ENCODE measurements at regions not wholly inside any gene's neighbourhood (a gene's known extent, or its start where the extent isn't known, plus 50 kb on each side); places are given as distances from the start of the nearest gene placed in this dataset.

DNA sequence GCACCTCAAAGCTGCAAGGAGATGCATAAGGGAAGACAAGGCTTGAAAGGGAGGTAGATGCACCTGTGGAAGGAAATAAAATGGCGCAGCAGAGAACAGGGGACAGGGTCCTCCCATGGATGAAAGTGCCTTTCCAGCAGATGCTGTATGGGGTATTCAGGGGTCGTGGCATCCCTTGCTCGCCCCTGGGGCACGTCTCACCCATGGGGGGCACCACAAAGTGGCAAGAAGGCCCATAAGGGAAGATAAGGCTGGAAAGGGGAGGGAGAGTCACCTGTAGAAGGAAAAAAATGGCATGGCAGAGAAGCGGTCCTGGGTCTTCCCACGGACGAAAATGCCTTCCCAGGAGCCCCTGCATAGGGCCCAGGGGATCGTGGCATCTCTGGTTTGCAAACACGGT lies 265.1 kb downstream of the ALG10 start:
- Histone ChIP-seq H3K27me3 (ENCODE audit: insufficient read depth, low read length, poor library complexity, severe bottlenecking) (no peaks in the 10 kb centered on the region), H3F3A (ENCODE audit: low read depth) (no peaks in the 10 kb centered on the region), H3K9ac (ENCODE audit: low read depth, low read length, poor library complexity, severe bottlenecking) (no peak overlapping the region), H3K4me1 (ENCODE audit: insufficient read depth, low read length, poor library complexity, severe bottlenecking) (no peaks in the 10 kb centered on the region), H3K79me2 (ENCODE audit: insufficient read depth, low read length) (no peaks in the 10 kb centered on the region), H4K20me1 (ENCODE audit: insufficient read depth, low read length, poor library complexity, severe bottlenecking) (no peaks in the 10 kb centered on the region), H3K4me3 (ENCODE audit: low read length, poor library complexity, severe bottlenecking) (no peak overlapping the region), H2AFZ (ENCODE audit: low read length) (no peak overlapping the region), H3K4me2 (ENCODE audit: low read depth, low read length, poor library complexity, severe bottlenecking) (no peak overlapping the region), H3K9me3 (ENCODE audit: insufficient read depth, low read depth, low read length) (peaks cover 26% of the 10 kb centered on the region; the same call in 1 of the 2 replicates), H3K9me2 (replicated peaks; ENCODE audit: low read depth, low read length) (no peaks in the 10 kb centered on the region), H3K36me3 (ENCODE audit: insufficient read depth, low read length) (no peaks in the 10 kb centered on the region)
- no peak for TF ChIP-seq EZH2phosphoT487 (IDR thresholded peaks at IDR 0.05; ENCODE audit: borderline replicate concordance)
- TF ChIP-seq, protein P1, sequence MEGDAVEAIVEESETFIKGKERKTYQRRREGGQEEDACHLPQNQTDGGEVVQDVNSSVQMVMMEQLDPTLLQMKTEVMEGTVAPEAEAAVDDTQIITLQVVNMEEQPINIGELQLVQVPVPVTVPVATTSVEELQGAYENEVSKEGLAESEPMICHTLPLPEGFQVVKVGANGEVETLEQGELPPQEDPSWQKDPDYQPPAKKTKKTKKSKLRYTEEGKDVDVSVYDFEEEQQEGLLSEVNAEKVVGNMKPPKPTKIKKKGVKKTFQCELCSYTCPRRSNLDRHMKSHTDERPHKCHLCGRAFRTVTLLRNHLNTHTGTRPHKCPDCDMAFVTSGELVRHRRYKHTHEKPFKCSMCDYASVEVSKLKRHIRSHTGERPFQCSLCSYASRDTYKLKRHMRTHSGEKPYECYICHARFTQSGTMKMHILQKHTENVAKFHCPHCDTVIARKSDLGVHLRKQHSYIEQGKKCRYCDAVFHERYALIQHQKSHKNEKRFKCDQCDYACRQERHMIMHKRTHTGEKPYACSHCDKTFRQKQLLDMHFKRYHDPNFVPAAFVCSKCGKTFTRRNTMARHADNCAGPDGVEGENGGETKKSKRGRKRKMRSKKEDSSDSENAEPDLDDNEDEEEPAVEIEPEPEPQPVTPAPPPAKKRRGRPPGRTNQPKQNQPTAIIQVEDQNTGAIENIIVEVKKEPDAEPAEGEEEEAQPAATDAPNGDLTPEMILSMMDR (conservative IDR thresholded peaks at IDR 0.05; ENCODE audit: low read length): no peak

DNA sequence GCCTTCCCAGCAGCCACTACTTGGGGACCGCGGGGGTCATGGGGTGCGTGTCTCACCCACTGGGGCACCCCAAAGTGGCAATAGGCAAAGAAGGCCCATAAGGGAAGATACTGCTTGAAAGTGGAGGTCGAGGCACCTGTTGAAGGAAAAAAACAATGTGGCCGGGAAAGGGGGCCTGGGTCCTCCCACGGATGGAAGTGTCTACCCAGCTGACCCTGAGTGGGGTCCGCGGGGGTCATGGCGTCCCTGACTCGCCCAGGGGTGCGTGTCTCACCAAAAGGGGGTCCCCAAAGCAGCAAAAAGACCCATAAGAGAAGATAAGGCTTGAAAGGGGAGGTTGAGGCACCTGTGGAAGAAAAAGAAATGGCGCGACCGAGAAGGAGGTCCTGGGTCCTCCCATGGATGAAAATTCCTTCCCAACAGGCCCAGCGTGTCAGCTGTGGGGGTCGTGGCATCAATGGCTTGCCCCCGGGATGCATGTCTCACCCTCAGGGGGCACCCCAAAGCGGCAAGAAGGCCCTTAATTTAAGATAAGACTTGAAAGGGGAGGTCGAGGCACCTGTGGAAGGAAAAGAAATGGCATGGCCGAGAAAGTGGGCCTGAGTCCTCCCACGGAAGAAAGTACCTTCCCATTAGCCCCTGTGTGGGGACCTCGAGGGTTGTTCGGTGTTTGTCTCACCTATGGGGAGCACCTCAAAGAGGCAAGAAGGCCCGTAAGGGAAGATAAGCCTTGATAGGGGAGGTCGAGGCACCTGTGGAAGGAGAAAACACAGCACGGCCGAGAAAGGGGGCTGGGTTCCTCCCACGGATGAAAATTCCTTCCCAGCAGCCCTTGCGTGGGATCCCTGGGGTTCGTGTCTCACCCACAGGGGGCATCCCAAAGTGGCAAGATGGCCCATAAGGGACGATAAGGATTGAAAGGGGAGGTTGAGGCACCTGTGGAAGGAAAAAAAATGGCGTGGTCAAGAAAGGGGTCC lies 266.0 kb downstream of the ALG10 start:
- H4K20me1 ChIP-seq (ENCODE audit: insufficient read depth, low read length, poor library complexity, severe bottlenecking): no peaks in the 10 kb centered on the region
- peaks cover 27% of the 10 kb centered on the region; the same call in 1 of the 2 replicates for H3K9me3 ChIP-seq (ENCODE audit: insufficient read depth, low read depth, low read length)
- H3K4me3 ChIP-seq (ENCODE audit: low read length, poor library complexity, severe bottlenecking): no peak overlapping the region
- no peaks in the 10 kb centered on the region for H3K4me1 ChIP-seq (ENCODE audit: insufficient read depth, low read length, poor library complexity, severe bottlenecking)
- no peak overlapping the region for H3K9ac ChIP-seq (ENCODE audit: low read depth, low read length, poor library complexity, severe bottlenecking)
- H3K4me2 ChIP-seq (ENCODE audit: low read depth, low read length, poor library complexity, severe bottlenecking): no peak overlapping the region
- H2AFZ ChIP-seq (ENCODE audit: low read length): no peak overlapping the region
- TF ChIP-seq EZH2phosphoT487 (IDR thresholded peaks at IDR 0.05; ENCODE audit: borderline replicate concordance): no peak
- H3F3A ChIP-seq (ENCODE audit: low read depth): no peaks in the 10 kb centered on the region
- H3K27me3 ChIP-seq (ENCODE audit: insufficient read depth, low read length, poor library complexity, severe bottlenecking): no peaks in the 10 kb centered on the region
- no peaks in the 10 kb centered on the region for H3K9me2 ChIP-seq (replicated peaks; ENCODE audit: low read depth, low read length)
- H3K79me2 ChIP-seq (ENCODE audit: insufficient read depth, low read length): no peaks in the 10 kb centered on the region
- no peaks in the 10 kb centered on the region for H3K36me3 ChIP-seq (ENCODE audit: insufficient read depth, low read length)

DNA sequence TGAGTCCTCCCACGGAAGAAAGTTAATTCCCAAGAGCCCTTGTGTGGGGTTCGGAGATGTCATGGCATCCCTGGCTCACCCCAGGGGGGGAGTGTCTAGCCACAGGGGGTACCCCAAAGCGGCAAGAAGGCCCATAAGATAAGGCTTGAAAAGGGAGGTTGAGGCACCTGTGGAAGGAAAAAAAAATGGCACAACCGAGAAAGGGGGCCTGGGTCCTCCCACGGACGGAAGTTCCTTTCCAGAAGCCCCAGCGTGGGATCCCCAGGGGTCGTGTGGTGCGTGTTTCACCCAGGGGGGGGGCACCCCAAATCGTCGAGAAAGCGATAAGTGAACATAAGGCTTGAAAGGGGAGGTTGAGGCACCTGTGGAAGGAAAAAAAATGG lies 266.7 kb downstream of the ALG10 start:
- H3K9me3 ChIP-seq (ENCODE audit: insufficient read depth, low read depth, low read length): peaks cover 26% of the 10 kb centered on the region; the same call in 1 of the 2 replicates

More for the DNA sequence above, 266.7 kb downstream of the ALG10 start:
- no peak overlapping the region for H3K4me3 ChIP-seq (ENCODE audit: low read length, poor library complexity, severe bottlenecking)
- H3K9ac ChIP-seq (ENCODE audit: low read depth, low read length, poor library complexity, severe bottlenecking): no peak overlapping the region
- H4K20me1 ChIP-seq (ENCODE audit: insufficient read depth, low read length, poor library complexity, severe bottlenecking): no peaks in the 10 kb centered on the region
- H3K4me2 ChIP-seq (ENCODE audit: low read depth, low read length, poor library complexity, severe bottlenecking): no peak overlapping the region
- no peaks in the 10 kb centered on the region for H3K79me2 ChIP-seq (ENCODE audit: insufficient read depth, low read length)
- no peaks in the 10 kb centered on the region for H3K4me1 ChIP-seq (ENCODE audit: insufficient read depth, low read length, poor library complexity, severe bottlenecking)
- no peak overlapping the region for H2AFZ ChIP-seq (ENCODE audit: low read length)
- H3K36me3 ChIP-seq (ENCODE audit: insufficient read depth, low read length): no peaks in the 10 kb centered on the region
- H3K27me3 ChIP-seq (ENCODE audit: insufficient read depth, low read length, poor library complexity, severe bottlenecking): no peaks in the 10 kb centered on the region
- no peaks in the 10 kb centered on the region for H3K9me2 ChIP-seq (replicated peaks; ENCODE audit: low read depth, low read length)
- TF ChIP-seq EZH2phosphoT487 (IDR thresholded peaks at IDR 0.05; ENCODE audit: borderline replicate concordance): no peak
- TF ChIP-seq, protein P1 (conservative IDR thresholded peaks at IDR 0.05; ENCODE audit: low read length): no peak
- no peaks in the 10 kb centered on the region for H3F3A ChIP-seq (ENCODE audit: low read depth)

All from Loucy (cell line).